Gastroesophageal sphincter (tissue), 3 donors: ENCODE measurements at regions not wholly inside any gene's neighbourhood (a gene's known extent, or its start where the extent isn't known, plus 50 kb on each side); places are given as distances from the start of the nearest gene placed in this dataset.

Source experiments
- POLR2A ChIP-seq, 2 donors: fragments of 450-650 bp; IDR thresholded peaks; one replicate each; pipeline ENCODE4 v1.6.1; 2017; ENCODE audit warnings: antibody characterized with exemption in 2 of 2, mild to moderate bottlenecking in 2 of 2, moderate library complexity in 1 of 2
- POLR2AphosphoS5 ChIP-seq: sonication (generic); formaldehyde crosslinking; IDR thresholded peaks from one replicate; pipeline ENCODE4 v1.6.1; 2017; ENCODE audit warnings: antibody characterized with exemption
- TF ChIP-seq, protein P1 (sequence below), 4 experiments: fragments of 200-600 bp in 2 of 4; fragments of 450-650 bp in 2 of 4; sonication (generic) in 1 of 4; IDR thresholded peaks; one replicate each; pipeline ENCODE4 v1.5.1; 2017 to 2019; ENCODE audit warnings: antibody characterized with exemption in 4 of 4, mild to moderate bottlenecking in 2 of 4, moderate library complexity in 2 of 4

- TF ChIP-seq, protein P1, sequence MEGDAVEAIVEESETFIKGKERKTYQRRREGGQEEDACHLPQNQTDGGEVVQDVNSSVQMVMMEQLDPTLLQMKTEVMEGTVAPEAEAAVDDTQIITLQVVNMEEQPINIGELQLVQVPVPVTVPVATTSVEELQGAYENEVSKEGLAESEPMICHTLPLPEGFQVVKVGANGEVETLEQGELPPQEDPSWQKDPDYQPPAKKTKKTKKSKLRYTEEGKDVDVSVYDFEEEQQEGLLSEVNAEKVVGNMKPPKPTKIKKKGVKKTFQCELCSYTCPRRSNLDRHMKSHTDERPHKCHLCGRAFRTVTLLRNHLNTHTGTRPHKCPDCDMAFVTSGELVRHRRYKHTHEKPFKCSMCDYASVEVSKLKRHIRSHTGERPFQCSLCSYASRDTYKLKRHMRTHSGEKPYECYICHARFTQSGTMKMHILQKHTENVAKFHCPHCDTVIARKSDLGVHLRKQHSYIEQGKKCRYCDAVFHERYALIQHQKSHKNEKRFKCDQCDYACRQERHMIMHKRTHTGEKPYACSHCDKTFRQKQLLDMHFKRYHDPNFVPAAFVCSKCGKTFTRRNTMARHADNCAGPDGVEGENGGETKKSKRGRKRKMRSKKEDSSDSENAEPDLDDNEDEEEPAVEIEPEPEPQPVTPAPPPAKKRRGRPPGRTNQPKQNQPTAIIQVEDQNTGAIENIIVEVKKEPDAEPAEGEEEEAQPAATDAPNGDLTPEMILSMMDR (IDR thresholded peaks at IDR 0.05): no peak
- TF ChIP-seq POLR2A (IDR thresholded peaks at IDR 0.05) (no peak), POLR2AphosphoS5 (no peak)
Measured at GRCh38 chr10:92753865-92754264, 64.1 kb downstream of the HHEX start.
